H9 (cell line): ENCODE measurements at regions not wholly inside any gene's neighbourhood (a gene's known extent, or its start where the extent isn't known, plus 50 kb on each side); places are given as distances from the start of the nearest gene placed in this dataset.

ENCODE experiments used
- DNase-seq: peaks from one replicate; pipeline ENCODE4 v3.0.0-alpha.2; 2017
- H2AFZ ChIP-seq: one replicate; pipeline ENCODE4 v1.6.1; 2013; ENCODE audit warnings: mild to moderate bottlenecking, low read length, control low read depth, moderate library complexity
- H2AK5ac ChIP-seq: 2 replicates; pipeline ENCODE4 v1.6.1; 2013; ENCODE audit warnings: low read length, control low read depth, mixed read lengths; ENCODE audit not compliant: insufficient read length
- H2BK120ac ChIP-seq: one replicate; pipeline ENCODE4 v1.6.1; 2013; ENCODE audit warnings: low read depth, mild to moderate bottlenecking, low read length, control low read depth, inconsistent platforms; ENCODE audit not compliant: poor library complexity, severe bottlenecking
- H2BK12ac ChIP-seq: 2 replicates; pipeline ENCODE4 v1.6.1; 2013; ENCODE audit warnings: low read length, control low read depth, mixed read lengths, low read depth; ENCODE audit not compliant: insufficient read length
- H2BK15ac ChIP-seq: 2 replicates; pipeline ENCODE4 v1.6.1; 2013; ENCODE audit warnings: low read depth, low read length, control low read depth
- H2BK20ac ChIP-seq: one replicate; pipeline ENCODE4 v1.6.1; 2013; ENCODE audit warnings: low read depth, mild to moderate bottlenecking, low read length, control low read depth, inconsistent platforms; ENCODE audit not compliant: poor library complexity, severe bottlenecking
- H2BK5ac ChIP-seq: 2 replicates; pipeline ENCODE4 v1.6.1; 2013; ENCODE audit warnings: low read length, control low read depth, mixed read lengths; ENCODE audit not compliant: insufficient read length
- H3K14ac ChIP-seq: 2 replicates; pipeline ENCODE4 v1.6.1; 2013; ENCODE audit warnings: low read length, control low read depth; ENCODE audit not compliant: insufficient read depth
- H3K18ac ChIP-seq: 2 replicates; pipeline ENCODE4 v1.6.1; 2013; ENCODE audit warnings: low read depth, mild to moderate bottlenecking, mixed read lengths, low read length, control low read depth; ENCODE audit not compliant: insufficient read length
- H3K23ac ChIP-seq: 2 replicates; pipeline ENCODE4 v1.6.1; 2013; ENCODE audit warnings: low read length, control low read depth, mixed read lengths, low read depth; ENCODE audit not compliant: insufficient read length
- H3K23me2 ChIP-seq: 2 replicates; pipeline ENCODE4 v1.6.1; 2013; ENCODE audit warnings: low read depth, mild to moderate bottlenecking, mixed read lengths, low read length, control low read depth; ENCODE audit not compliant: insufficient read length, poor library complexity, severe bottlenecking
- H3K27ac ChIP-seq: 2 replicates; pipeline ENCODE4 v1.5.1; 2013; ENCODE audit warnings: low read length, control low read depth, mixed read lengths, low read depth; ENCODE audit not compliant: insufficient read length
- H3K27me3 ChIP-seq: 2 replicates; pipeline ENCODE4 v1.6.1; 2013; ENCODE audit warnings: low read length, control low read depth, inconsistent platforms; ENCODE audit not compliant: insufficient read depth
- H3K4ac ChIP-seq: 2 replicates; pipeline ENCODE4 v1.6.1; 2013; ENCODE audit warnings: low read depth, mild to moderate bottlenecking, control low read depth, inconsistent platforms, low read length, moderate library complexity
- H3K4me1 ChIP-seq: 2 replicates; pipeline ENCODE4 v1.6.1; 2013; ENCODE audit warnings: low read length, control low read depth, inconsistent platforms; ENCODE audit not compliant: insufficient read depth
- H3K4me2 ChIP-seq: 2 replicates; pipeline ENCODE4 v1.6.1; 2013; ENCODE audit warnings: low read length, control low read depth, mixed read lengths; ENCODE audit not compliant: insufficient read length, insufficient read depth
- H3K56ac ChIP-seq: 2 replicates; pipeline ENCODE4 v1.6.1; 2013; ENCODE audit warnings: low read depth, mild to moderate bottlenecking, mixed read lengths, low read length, control low read depth; ENCODE audit not compliant: insufficient read length
- H3K79me1 ChIP-seq: 2 replicates; pipeline ENCODE4 v1.6.1; 2013; ENCODE audit warnings: low read depth, mild to moderate bottlenecking, moderate library complexity, low read length, control low read depth, inconsistent platforms; ENCODE audit not compliant: insufficient read depth, poor library complexity, severe bottlenecking
- H3K79me2 ChIP-seq: 2 replicates; pipeline ENCODE4 v1.6.1; 2013; ENCODE audit warnings: low read length, control low read depth, inconsistent platforms; ENCODE audit not compliant: insufficient read depth
- H3K9ac ChIP-seq: 2 replicates; pipeline ENCODE4 v1.6.1; 2013; ENCODE audit warnings: low read length, control low read depth, mixed read lengths; ENCODE audit not compliant: insufficient read length; ENCODE audit errors: extremely low read depth
- H3K9me3 ChIP-seq: one replicate; pipeline ENCODE4 v1.6.1; 2013; ENCODE audit warnings: low read depth, low read length, inconsistent platforms; ENCODE audit not compliant: control insufficient read depth
- H3T11ph ChIP-seq: one replicate; pipeline ENCODE4 v1.6.1; 2013; ENCODE audit warnings: mild to moderate bottlenecking, low read length, control low read depth, inconsistent platforms
- H4K20me1 ChIP-seq: one replicate; pipeline ENCODE4 v1.6.1; 2013; ENCODE audit not compliant: control insufficient read depth, insufficient read length, insufficient read depth
- H4K5ac ChIP-seq: 2 replicates; pipeline ENCODE4 v1.6.1; 2013; ENCODE audit warnings: low read depth, mild to moderate bottlenecking, mixed read lengths, low read length, control low read depth; ENCODE audit not compliant: insufficient read length
- H4K8ac ChIP-seq: replicated peaks from 2 replicates; pipeline ENCODE4 v1.6.1; 2013; ENCODE audit warnings: low read length, control low read depth, mixed read lengths, low read depth; ENCODE audit not compliant: insufficient read length
- H4K91ac ChIP-seq: 2 replicates; pipeline ENCODE4 v1.6.1; 2013; ENCODE audit warnings: low read depth, mild to moderate bottlenecking, moderate library complexity, mixed read lengths, low read length, control low read depth; ENCODE audit not compliant: insufficient read length
- H3K27ac Mint-ChIP-seq, 3 experiments: 2 replicates in 2 of 3; 3 replicates in 1 of 3; pipeline ENCODE4 v1.8.0; 2020 to 2021; ENCODE audit warnings: mixed read lengths in 3 of 3, mild to moderate bottlenecking in 1 of 3, moderate library complexity in 1 of 3
- H3K27me3 Mint-ChIP-seq: 2 replicates; pipeline ENCODE4 v1.8.0; 2021; ENCODE audit warnings: low read depth, mild to moderate bottlenecking, moderate library complexity, mixed read lengths
- H3K36me3 Mint-ChIP-seq, 3 experiments: 2 replicates in 2 of 3; 3 replicates in 1 of 3; pipeline ENCODE4 v1.8.0; 2020 to 2021; ENCODE audit warnings: low read depth in 3 of 3, mixed read lengths in 3 of 3; ENCODE audit not compliant: insufficient read depth in 1 of 3
- H3K4me1 Mint-ChIP-seq, 2 experiments: 2 replicates each; pipeline ENCODE4 v1.8.0; 2020; ENCODE audit warnings: mixed read lengths in 2 of 2
- H3K4me3 Mint-ChIP-seq, 2 experiments: 2 replicates in 1 of 2; 3 replicates in 1 of 2; pipeline ENCODE4 v1.8.0; 2020 to 2021; ENCODE audit warnings: mild to moderate bottlenecking in 2 of 2, mixed read lengths in 2 of 2, moderate library complexity in 1 of 2
- H3K9me3 Mint-ChIP-seq, 2 experiments: 2 replicates in 1 of 2; 3 replicates in 1 of 2; pipeline ENCODE4 v1.8.0; 2020; ENCODE audit warnings: mild to moderate bottlenecking in 2 of 2, mixed read lengths in 2 of 2, moderate library complexity in 1 of 2
- WGBS: extraction: QIAGEN DNeasy Blood & Tissue Kit; methylation state at CpG from one replicate; pipeline ENCODE4 v1.1.7; 2013; ENCODE audit warnings: missing lambda C conversion rate, low lambda C conversion rate, mixed read lengths; ENCODE audit not compliant: insufficient read length; ENCODE audit errors: extremely low coverage; 5-methylcytosine and 5-hydroxymethylcytosine counted together
- TF ChIP-seq, protein P1 (sequence below): fragments of 200-600 bp; sonication (generic); conservative IDR thresholded peaks from 3 replicates; pipeline ENCODE4 v1.8.0; 2021; ENCODE audit warnings: antibody characterized with exemption, mild to moderate bottlenecking

DNA sequence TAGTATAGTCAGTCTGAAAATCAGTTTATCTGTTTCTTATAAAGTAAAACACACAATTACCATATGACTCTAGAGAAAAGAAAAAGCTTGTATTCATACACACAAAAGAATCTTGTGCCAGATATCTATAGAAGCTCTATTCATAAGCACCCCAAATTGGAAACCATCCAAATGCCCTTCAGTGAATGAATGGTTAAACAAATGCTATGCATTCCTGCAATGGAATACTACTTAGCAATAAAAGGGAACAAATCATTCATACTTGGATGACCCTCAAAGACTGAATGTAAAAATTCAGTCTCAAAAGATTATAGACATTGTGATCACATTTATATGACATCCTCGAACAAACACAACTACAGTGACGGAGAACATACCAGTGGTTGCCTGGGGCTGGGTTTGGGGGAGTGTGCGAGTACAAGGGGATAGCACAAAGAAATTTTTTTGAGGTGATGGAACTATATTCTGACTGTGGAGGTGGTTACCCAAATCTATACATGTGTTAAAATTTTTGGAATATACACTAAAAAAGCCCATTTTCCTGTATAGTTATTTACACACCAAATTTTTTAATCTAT is 680.6 kb downstream of the NTRK3 start:
- Histone ChIP-seq H4K91ac (no peak overlapping the region), H3K79me1 (no peaks in the 10 kb centered on the region), H3K27me3 (no peaks in the 10 kb centered on the region), H2BK20ac (no peak overlapping the region), H3K9me3 (no peaks in the 10 kb centered on the region), H3T11ph (no peak overlapping the region), H3K23me2 (no peaks in the 10 kb centered on the region), H3K9ac (no peak overlapping the region), H4K8ac (no peak overlapping the region), H4K20me1 (no peaks in the 10 kb centered on the region), H2BK5ac (no peak overlapping the region), H4K5ac (no peak overlapping the region), H2AK5ac (no peak overlapping the region), H2AFZ (no peak overlapping the region), H3K4me1 (no peaks in the 10 kb centered on the region), H2BK15ac (no peak overlapping the region), H3K56ac (no peak overlapping the region), H2BK12ac (no peak overlapping the region), H3K14ac (no peak overlapping the region), H3K27ac (no peak overlapping the region), H3K4me2 (no peak overlapping the region), H3K4ac (no peak overlapping the region), H2BK120ac (no peak overlapping the region), H3K23ac (no peak overlapping the region), H3K18ac (no peak overlapping the region), H3K79me2 (no peaks in the 10 kb centered on the region)
- H3K9me3 Mint-ChIP-seq, result no peaks in the 10 kb centered on the region
- H3K36me3 Mint-ChIP-seq, result no peaks in the 10 kb centered on the region
- H3K27ac Mint-ChIP-seq, result no peak overlapping the region
- TF ChIP-seq, protein P1, sequence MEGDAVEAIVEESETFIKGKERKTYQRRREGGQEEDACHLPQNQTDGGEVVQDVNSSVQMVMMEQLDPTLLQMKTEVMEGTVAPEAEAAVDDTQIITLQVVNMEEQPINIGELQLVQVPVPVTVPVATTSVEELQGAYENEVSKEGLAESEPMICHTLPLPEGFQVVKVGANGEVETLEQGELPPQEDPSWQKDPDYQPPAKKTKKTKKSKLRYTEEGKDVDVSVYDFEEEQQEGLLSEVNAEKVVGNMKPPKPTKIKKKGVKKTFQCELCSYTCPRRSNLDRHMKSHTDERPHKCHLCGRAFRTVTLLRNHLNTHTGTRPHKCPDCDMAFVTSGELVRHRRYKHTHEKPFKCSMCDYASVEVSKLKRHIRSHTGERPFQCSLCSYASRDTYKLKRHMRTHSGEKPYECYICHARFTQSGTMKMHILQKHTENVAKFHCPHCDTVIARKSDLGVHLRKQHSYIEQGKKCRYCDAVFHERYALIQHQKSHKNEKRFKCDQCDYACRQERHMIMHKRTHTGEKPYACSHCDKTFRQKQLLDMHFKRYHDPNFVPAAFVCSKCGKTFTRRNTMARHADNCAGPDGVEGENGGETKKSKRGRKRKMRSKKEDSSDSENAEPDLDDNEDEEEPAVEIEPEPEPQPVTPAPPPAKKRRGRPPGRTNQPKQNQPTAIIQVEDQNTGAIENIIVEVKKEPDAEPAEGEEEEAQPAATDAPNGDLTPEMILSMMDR, result no peak
- DNase-seq, result no peak
- H3K4me1 Mint-ChIP-seq, result no peaks in the 10 kb centered on the region
- H3K27me3 Mint-ChIP-seq, result no peaks in the 10 kb centered on the region
- WGBS, result no CpG with 5 or more reads among the region's 3 CpGs
- H3K4me3 Mint-ChIP-seq, result no peak overlapping the region
